ENCODE measurements at regions not wholly inside any gene's neighbourhood (a gene's known extent, or its start where the extent isn't known, plus 50 kb on each side); places are given as distances from the start of the nearest gene placed in this dataset.

DNA sequence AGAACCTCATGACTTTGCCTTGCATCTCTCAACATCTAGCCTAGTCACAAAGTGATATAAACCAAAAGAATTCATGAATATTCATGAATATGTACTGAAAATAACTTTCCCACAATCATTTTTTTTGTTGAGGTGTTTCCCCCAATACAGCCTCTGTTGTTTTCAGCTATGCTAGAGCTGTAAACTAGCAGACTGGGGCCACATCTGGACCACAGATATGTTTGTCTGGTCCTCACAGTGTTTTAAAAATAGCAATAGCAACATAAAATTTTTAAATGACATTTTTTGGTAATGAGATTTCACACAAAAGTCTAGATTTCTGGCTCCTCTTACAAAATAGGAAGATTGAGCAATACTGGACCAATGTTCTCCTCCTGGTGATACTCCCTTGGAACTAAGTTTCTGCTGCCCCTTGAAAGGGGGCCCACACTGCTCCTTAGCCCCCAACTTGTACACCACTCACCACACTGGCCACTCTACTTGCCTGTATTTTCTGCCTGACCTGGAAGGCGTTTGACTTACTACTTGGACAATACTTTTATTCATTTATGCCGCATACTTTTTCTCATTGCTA lies 81.2 kb downstream of the BMP4 start:
- TF ChIP-seq, protein P1, sequence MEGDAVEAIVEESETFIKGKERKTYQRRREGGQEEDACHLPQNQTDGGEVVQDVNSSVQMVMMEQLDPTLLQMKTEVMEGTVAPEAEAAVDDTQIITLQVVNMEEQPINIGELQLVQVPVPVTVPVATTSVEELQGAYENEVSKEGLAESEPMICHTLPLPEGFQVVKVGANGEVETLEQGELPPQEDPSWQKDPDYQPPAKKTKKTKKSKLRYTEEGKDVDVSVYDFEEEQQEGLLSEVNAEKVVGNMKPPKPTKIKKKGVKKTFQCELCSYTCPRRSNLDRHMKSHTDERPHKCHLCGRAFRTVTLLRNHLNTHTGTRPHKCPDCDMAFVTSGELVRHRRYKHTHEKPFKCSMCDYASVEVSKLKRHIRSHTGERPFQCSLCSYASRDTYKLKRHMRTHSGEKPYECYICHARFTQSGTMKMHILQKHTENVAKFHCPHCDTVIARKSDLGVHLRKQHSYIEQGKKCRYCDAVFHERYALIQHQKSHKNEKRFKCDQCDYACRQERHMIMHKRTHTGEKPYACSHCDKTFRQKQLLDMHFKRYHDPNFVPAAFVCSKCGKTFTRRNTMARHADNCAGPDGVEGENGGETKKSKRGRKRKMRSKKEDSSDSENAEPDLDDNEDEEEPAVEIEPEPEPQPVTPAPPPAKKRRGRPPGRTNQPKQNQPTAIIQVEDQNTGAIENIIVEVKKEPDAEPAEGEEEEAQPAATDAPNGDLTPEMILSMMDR (IDR thresholded peaks at IDR 0.05; ENCODE audit: low read length), result no peak
- no peak for TF ChIP-seq EZH2 (IDR thresholded peaks at IDR 0.05; ENCODE audit: borderline replicate concordance, low read length)
